HepG2 (cell line): ENCODE measurements at regions not wholly inside any gene's neighbourhood (a gene's known extent, or its start where the extent isn't known, plus 50 kb on each side); places are given as distances from the start of the nearest gene placed in this dataset.

Experiments
- ATAC-seq: fragments of 200-7000 bp; cut with Tn5 transposase; 3 replicates; pipeline ENCODE4 v1.9.1; 2020; ENCODE audit warnings: mild to moderate bottlenecking, moderate library complexity
- BruUV-seq: library from RNA; stranded (reverse); fragments of 400-500 nt; replicated peaks from 2 replicates; lab custom pipeline; 2021; lab: Mats Ljungman, UMichigan
- CTCF ChIA-PET: fragments of 300-600 bp; formaldehyde crosslinking; extraction: SDS; loops from one replicate; lab custom pipeline; 2021; ENCODE audit warnings: low total read pairs, inconsistent platforms, low intra/inter-chr PET ratio; lab: Yijun Ruan, JAX
- POLR2A ChIA-PET: fragments of 350-600 bp; sonication (Branson Sonifier 250); formaldehyde crosslinking; loops from one replicate; lab custom pipeline; 2020; ENCODE audit warnings: antibody characterized with exemption, inconsistent platforms; lab: Yijun Ruan, JAX
- DNase-seq: peaks from one replicate; pipeline ENCODE4 v3.0.0-alpha.2; 2015; ENCODE audit warnings: low spot score
- FAIRE-seq: peaks from 3 replicates; lab custom pipeline; 2011; peaks lifted over from hg19 to GRCh38; lab: Jason Lieb, UNC
- H2AFZ ChIP-seq: one replicate; pipeline ENCODE4 v1.6.1; 2011; ENCODE audit warnings: low read length, inconsistent platforms
- H3K27ac ChIP-seq: fragments of 300-600 bp; 3 replicates; pipeline ENCODE4 v1.8.0; 2011; ENCODE audit warnings: mixed run types, mild to moderate bottlenecking, mixed read lengths, low read length, inconsistent platforms; ENCODE audit not compliant: insufficient read depth; ENCODE audit errors: extremely low read length
- H3K27me3 ChIP-seq, 2 experiments: fragments of 200-600 bp in 1 of 2; 2 replicates in 1 of 2; 3 replicates in 1 of 2; pipeline versions ENCODE4 v1.6.0 to v1.8.0; 2011; ENCODE audit warnings: low read length in 2 of 2, mild to moderate bottlenecking in 2 of 2, moderate library complexity in 2 of 2, inconsistent platforms in 1 of 2; ENCODE audit not compliant: insufficient read depth in 2 of 2, control insufficient read depth in 1 of 2
- H3K36me3 ChIP-seq, 2 experiments: fragments of 200-600 bp in 1 of 2; replicated peaks in 1 of 2; 2 replicates in 1 of 2; 3 replicates in 1 of 2; pipeline versions ENCODE4 v1.5.1 to v1.8.0; 2011; ENCODE audit warnings: low read length in 2 of 2, inconsistent platforms in 1 of 2; ENCODE audit not compliant: insufficient read depth in 2 of 2, control insufficient read depth in 1 of 2
- H3K4me1 ChIP-seq: 2 replicates; pipeline ENCODE4 v1.5.1; 2012; ENCODE audit warnings: low read length, inconsistent platforms; ENCODE audit not compliant: insufficient read depth
- H3K4me2 ChIP-seq: 2 replicates; pipeline ENCODE4 v1.6.0; 2011; ENCODE audit warnings: low read depth, low read length, inconsistent platforms
- H3K4me3 ChIP-seq, 3 experiments: fragments of 200-600 bp in 1 of 3; sonication (generic), shearing (Covaris generic) in 1 of 3; replicated peaks in 1 of 3; 2 replicates each; pipeline ENCODE4 v1.5.1; 2011 to 2016; ENCODE audit warnings: low read length in 3 of 3, inconsistent platforms in 2 of 3, low read depth in 2 of 3, mild to moderate bottlenecking in 2 of 3, control low read depth in 1 of 3, mixed read lengths in 1 of 3; ENCODE audit not compliant: insufficient read depth in 1 of 3
- H3K79me2 ChIP-seq: one replicate; pipeline ENCODE4 v1.6.1; 2011; ENCODE audit warnings: low read length, inconsistent platforms; ENCODE audit not compliant: insufficient read depth
- H3K9ac ChIP-seq: 2 replicates; pipeline ENCODE4 v1.6.0; 2011; ENCODE audit warnings: mild to moderate bottlenecking, low read depth, low read length, inconsistent platforms; ENCODE audit not compliant: insufficient read depth
- H3K9me3 ChIP-seq: 2 replicates; pipeline ENCODE4 v1.5.1; 2012; ENCODE audit warnings: mild to moderate bottlenecking, low read length
- H4K20me1 ChIP-seq: 2 replicates; pipeline ENCODE4 v1.6.0; 2011; ENCODE audit warnings: inconsistent platforms, mild to moderate bottlenecking, low read length, moderate library complexity; ENCODE audit not compliant: insufficient read depth
- CC2D1A ChIP-seq: sonication (generic); formaldehyde crosslinking; IDR thresholded peaks from 2 replicates; pipeline ENCODE4 v1.8.1; 2023; ENCODE audit warnings: mild to moderate bottlenecking, missing genetic modification reagents
- MTERF4 ChIP-seq: sonication (generic); formaldehyde crosslinking; IDR thresholded peaks from 2 replicates; pipeline ENCODE4 v1.8.0; 2023; ENCODE audit warnings: mild to moderate bottlenecking, missing genetic modification reagents
- NFKBIZ ChIP-seq: IDR thresholded peaks from 2 replicates; pipeline ENCODE4 v1.6.1; 2018; ENCODE audit warnings: missing genetic modification reagents, missing compliant biosample characterization
- ZBTB49 ChIP-seq: sonication (generic); formaldehyde crosslinking; IDR thresholded peaks from 2 replicates; pipeline ENCODE4 v1.4.0; 2020; ENCODE audit warnings: missing genetic modification reagents, borderline replicate concordance
- ZNF350 ChIP-seq: sonication (generic); formaldehyde crosslinking; IDR thresholded peaks from 2 replicates; pipeline ENCODE4 v1.4.0; 2020; ENCODE audit warnings: mild to moderate bottlenecking, low read depth, missing genetic modification reagents, borderline replicate concordance
- ZNF576 ChIP-seq: sonication (generic); formaldehyde crosslinking; IDR thresholded peaks from 2 replicates; pipeline ENCODE4 v1.4.0; 2020; ENCODE audit warnings: mild to moderate bottlenecking, missing genetic modification reagents
- ZNF598 ChIP-seq: sonication (generic); formaldehyde crosslinking; IDR thresholded peaks from 2 replicates; pipeline ENCODE4 v1.5.1; 2020; ENCODE audit warnings: mild to moderate bottlenecking, missing genetic modification reagents, borderline replicate concordance
- ZNF770 ChIP-seq: sonication (generic); formaldehyde crosslinking; IDR thresholded peaks from 2 replicates; pipeline ENCODE4 v1.5.0; 2020; ENCODE audit warnings: mild to moderate bottlenecking, missing genetic modification reagents
- WGBS: methylation state at CpG from one replicate; pipeline ENCODE4 v1.1.6; 2017; ENCODE audit warnings: low lambda C conversion rate; 5-methylcytosine and 5-hydroxymethylcytosine counted together
- in situ Hi-C: cut with HindIII; loops from 2 replicates; pipeline ENCODE4 v1.10.0; 2017; ENCODE audit warnings: low pct_unique_long_range_greater_than_20kb; ENCODE audit not compliant: extremely low pct_ligation_motif_present
- intact Hi-C: fragments of 100-400 bp; cut with micrococcal nuclease; formaldehyde crosslinking; loops from one replicate; pipeline ENCODE4 v1.10.0; 2022; ENCODE audit not compliant: unreplicated experiment

- Histone ChIP-seq H3K9me3 (no peaks in the 10 kb centered on the region), H3K27me3 (peaks cover 0 to 6% of the 10 kb centered on the region in 2 experiments; a peak in 1 of 5 replicates), H3K27ac (no peak overlapping the region), H2AFZ (no peak overlapping the region), H3K36me3 (no peaks in the 10 kb centered on the region), H3K79me2 (no peaks in the 10 kb centered on the region), H3K4me1 (no peaks in the 10 kb centered on the region), H3K9ac (no peak overlapping the region), H4K20me1 (no peaks in the 10 kb centered on the region)
- intact Hi-C loops: no loop called here
- no peak for DNase-seq
- ChIA-PET CTCF (no interaction called here), POLR2A (no interaction called here)
- no peak for FAIRE-seq
- WGBS: 0% methylated on average over 2 of the region's 2 CpGs
- in situ Hi-C loops: no loop called here
- ATAC-seq: no peak
- no TSS peak for BruUV-seq
- TF ChIP-seq ZNF576 (CRISPR knock-in tag) (no peak), ZNF770 (CRISPR knock-in tag) (no peak), MTERF4 (CRISPR knock-in tag) (no peak), NFKBIZ (CRISPR knock-in tag) (no peak), ZNF598 (CRISPR knock-in tag) (no peak), CC2D1A (no peak), ZBTB49 (CRISPR knock-in tag) (no peak), ZNF350 (CRISPR knock-in tag) (no peak)
- TF ChIP-seq, all 625 proteins: peak for 0
- Histone ChIP-seq H3K4me2 (no peak overlapping the region), H3K4me3 (no peak overlapping the region)
Measured at GRCh38 chr15:56533731-56534403, 68.9 kb upstream of the MNS1 start.
